Daoy (cell line): ENCODE measurements at regions not wholly inside any gene's neighbourhood (a gene's known extent, or its start where the extent isn't known, plus 50 kb on each side); places are given as distances from the start of the nearest gene placed in this dataset.

Source experiments
- DNase-seq: peaks from one replicate; pipeline ENCODE4 v3.0.0-alpha.2; 2015; ENCODE audit warnings: low read depth

- DNase-seq = no peak
Measured at GRCh38 chr1:58136387-58136786, 410.1 kb downstream of the OMA1 start.

- no peak for DNase-seq
Measured at GRCh38 chr1:58135821-58136321, 410.7 kb downstream of the OMA1 start.

GRCh38 chr1:58133562-58133961 lies 413.0 kb downstream of the OMA1 start:
- DNase-seq = no peak

- no peak for DNase-seq
Measured at GRCh38 chr1:58123051-58123450, 423.5 kb downstream of the OMA1 start.

- DNase-seq = peak; percentile 28
Measured at GRCh38 chr1:58119971-58120370, 426.6 kb downstream of the OMA1 start.

- no peak for DNase-seq
Measured at GRCh38 chr1:58116284-58116683, 430.2 kb downstream of the OMA1 start.

GRCh38 chr1:58109646-58110200 lies 436.8 kb downstream of the OMA1 start:
- DNase-seq = no peak

GRCh38 chr1:58108783-58109182 lies 437.7 kb downstream of the OMA1 start:
- no peak for DNase-seq

GRCh38 chr1:58107943-58108342 lies 438.6 kb downstream of the OMA1 start:
- DNase-seq = no peak

GRCh38 chr1:58104960-58105359 lies 441.6 kb downstream of the OMA1 start:
- DNase-seq = no peak

GRCh38 chr1:58096714-58097113 lies 449.8 kb downstream of the OMA1 start:
- no peak for DNase-seq

- no peak for DNase-seq
Measured at GRCh38 chr1:58095183-58095582, 451.3 kb downstream of the OMA1 start.

GRCh38 chr1:58094221-58094620 lies 452.3 kb downstream of the OMA1 start:
- no peak for DNase-seq

GRCh38 chr1:58090640-58091039 lies 455.9 kb downstream of the OMA1 start:
- no peak for DNase-seq

- DNase-seq = no peak
Measured at GRCh38 chr1:58089898-58090534, 456.5 kb downstream of the OMA1 start.

GRCh38 chr1:58084266-58084665 lies 462.3 kb downstream of the OMA1 start:
- no peak for DNase-seq

GRCh38 chr1:58082596-58082995 lies 463.9 kb downstream of the OMA1 start:
- no peak for DNase-seq

GRCh38 chr1:58076258-58076657 lies 470.3 kb downstream of the OMA1 start:
- no peak for DNase-seq

- no peak for DNase-seq
Measured at GRCh38 chr1:58075188-58075578, 471.3 kb downstream of the OMA1 start.

- no peak for DNase-seq
Measured at GRCh38 chr1:58072450-58072849, 474.1 kb downstream of the OMA1 start.

GRCh38 chr1:58067082-58067481 lies 479.4 kb downstream of the OMA1 start:
- no peak for DNase-seq

- peak; percentile 11 for DNase-seq
Measured at GRCh38 chr1:58065520-58065919, 481.0 kb downstream of the OMA1 start.

- DNase-seq = no peak
Measured at GRCh38 chr1:58064166-58064565, 482.4 kb downstream of the OMA1 start.

- DNase-seq = peak; percentile 15
Measured at GRCh38 chr1:58063095-58063494, 483.4 kb downstream of the OMA1 start.
